HepG2 (cell line): ENCODE measurements at regions not wholly inside any gene's neighbourhood (a gene's known extent, or its start where the extent isn't known, plus 50 kb on each side); places are given as distances from the start of the nearest gene placed in this dataset.

Experiments used
- ATAC-seq: fragments of 200-7000 bp; cut with Tn5 transposase; 3 replicates; pipeline ENCODE4 v1.9.1; 2020; ENCODE audit warnings: mild to moderate bottlenecking, moderate library complexity
- BruUV-seq: library from RNA; stranded (reverse); fragments of 400-500 nt; replicated peaks from 2 replicates; lab custom pipeline; 2021; lab: Mats Ljungman, UMichigan
- CTCF ChIA-PET: fragments of 300-600 bp; formaldehyde crosslinking; extraction: SDS; loops from one replicate; lab custom pipeline; 2021; ENCODE audit warnings: low total read pairs, inconsistent platforms, low intra/inter-chr PET ratio; lab: Yijun Ruan, JAX
- POLR2A ChIA-PET: fragments of 350-600 bp; sonication (Branson Sonifier 250); formaldehyde crosslinking; loops from one replicate; lab custom pipeline; 2020; ENCODE audit warnings: antibody characterized with exemption, inconsistent platforms; lab: Yijun Ruan, JAX
- DNase-seq: peaks from one replicate; pipeline ENCODE4 v3.0.0-alpha.2; 2015; ENCODE audit warnings: low spot score
- FAIRE-seq: peaks from 3 replicates; lab custom pipeline; 2011; peaks lifted over from hg19 to GRCh38; lab: Jason Lieb, UNC
- H2AFZ ChIP-seq: one replicate; pipeline ENCODE4 v1.6.1; 2011; ENCODE audit warnings: low read length, inconsistent platforms
- H3K27ac ChIP-seq: fragments of 300-600 bp; 3 replicates; pipeline ENCODE4 v1.8.0; 2011; ENCODE audit warnings: mixed run types, mild to moderate bottlenecking, mixed read lengths, low read length, inconsistent platforms; ENCODE audit not compliant: insufficient read depth; ENCODE audit errors: extremely low read length
- H3K27me3 ChIP-seq, 2 experiments: fragments of 200-600 bp in 1 of 2; 2 replicates in 1 of 2; 3 replicates in 1 of 2; pipeline versions ENCODE4 v1.6.0 to v1.8.0; 2011; ENCODE audit warnings: low read length in 2 of 2, mild to moderate bottlenecking in 2 of 2, moderate library complexity in 2 of 2, inconsistent platforms in 1 of 2; ENCODE audit not compliant: insufficient read depth in 2 of 2, control insufficient read depth in 1 of 2
- H3K36me3 ChIP-seq, 2 experiments: fragments of 200-600 bp in 1 of 2; replicated peaks in 1 of 2; 2 replicates in 1 of 2; 3 replicates in 1 of 2; pipeline versions ENCODE4 v1.5.1 to v1.8.0; 2011; ENCODE audit warnings: low read length in 2 of 2, inconsistent platforms in 1 of 2; ENCODE audit not compliant: insufficient read depth in 2 of 2, control insufficient read depth in 1 of 2
- H3K4me1 ChIP-seq: 2 replicates; pipeline ENCODE4 v1.5.1; 2012; ENCODE audit warnings: low read length, inconsistent platforms; ENCODE audit not compliant: insufficient read depth
- H3K4me2 ChIP-seq: 2 replicates; pipeline ENCODE4 v1.6.0; 2011; ENCODE audit warnings: low read depth, low read length, inconsistent platforms
- H3K4me3 ChIP-seq, 3 experiments: fragments of 200-600 bp in 1 of 3; sonication (generic), shearing (Covaris generic) in 1 of 3; replicated peaks in 1 of 3; 2 replicates each; pipeline ENCODE4 v1.5.1; 2011 to 2016; ENCODE audit warnings: low read length in 3 of 3, inconsistent platforms in 2 of 3, low read depth in 2 of 3, mild to moderate bottlenecking in 2 of 3, control low read depth in 1 of 3, mixed read lengths in 1 of 3; ENCODE audit not compliant: insufficient read depth in 1 of 3
- H3K79me2 ChIP-seq: one replicate; pipeline ENCODE4 v1.6.1; 2011; ENCODE audit warnings: low read length, inconsistent platforms; ENCODE audit not compliant: insufficient read depth
- H3K9ac ChIP-seq: 2 replicates; pipeline ENCODE4 v1.6.0; 2011; ENCODE audit warnings: mild to moderate bottlenecking, low read depth, low read length, inconsistent platforms; ENCODE audit not compliant: insufficient read depth
- H3K9me3 ChIP-seq: 2 replicates; pipeline ENCODE4 v1.5.1; 2012; ENCODE audit warnings: mild to moderate bottlenecking, low read length
- H4K20me1 ChIP-seq: 2 replicates; pipeline ENCODE4 v1.6.0; 2011; ENCODE audit warnings: inconsistent platforms, mild to moderate bottlenecking, low read length, moderate library complexity; ENCODE audit not compliant: insufficient read depth
- ATF7 ChIP-seq, 2 experiments: fragments of 450-650 bp in 1 of 2; sonication (generic) in 1 of 2; formaldehyde crosslinking in 1 of 2; IDR thresholded peaks; 2 replicates each; pipeline versions ENCODE4 v1.4.0 to v1.6.1; 2016 to 2020; ENCODE audit warnings: antibody characterized with exemption in 1 of 2, mild to moderate bottlenecking in 1 of 2, missing genetic modification reagents in 1 of 2
- CHCHD3 ChIP-seq: sonication (generic); formaldehyde crosslinking; IDR thresholded peaks from 2 replicates; pipeline ENCODE4 v1.8.0; 2022; ENCODE audit warnings: mild to moderate bottlenecking, missing genetic modification reagents, moderate library complexity
- CREB1 ChIP-seq, 2 experiments: fragments of 450-650 bp in 1 of 2; IDR thresholded peaks; 2 replicates each; pipeline ENCODE4 v1.6.1; 2016 to 2017; ENCODE audit warnings: control low read depth in 1 of 2, mild to moderate bottlenecking in 1 of 2, missing compliant biosample characterization in 1 of 2, missing genetic modification characterization in 1 of 2
- DNMT1 ChIP-seq: sonication (generic); formaldehyde crosslinking; IDR thresholded peaks from 2 replicates; pipeline ENCODE4 v1.5.1; 2020; ENCODE audit warnings: mild to moderate bottlenecking, missing genetic modification reagents
- EED ChIP-seq: sonication (generic); formaldehyde crosslinking; IDR thresholded peaks from 2 replicates; pipeline ENCODE4 v1.5.0; 2020; ENCODE audit warnings: mild to moderate bottlenecking, missing genetic modification reagents
- HIVEP1 ChIP-seq: sonication (generic); formaldehyde crosslinking; IDR thresholded peaks from 2 replicates; pipeline ENCODE4 v1.4.0; 2020; ENCODE audit warnings: mild to moderate bottlenecking, missing genetic modification reagents
- HOXA5 ChIP-seq: sonication (generic); formaldehyde crosslinking; IDR thresholded peaks from 2 replicates; pipeline ENCODE4 v1.4.0; 2020; ENCODE audit warnings: missing genetic modification reagents
- RBM39 ChIP-seq: fragments of 200-400 bp; formaldehyde crosslinking; IDR thresholded peaks from one replicate; pipeline ENCODE4 v1.6.1; 2018; ENCODE audit warnings: antibody characterized with exemption, mild to moderate bottlenecking, low read depth, low read length; ENCODE audit not compliant: poor library complexity, severe bottlenecking
- SOX6 ChIP-seq, 2 experiments: fragments of 450-650 bp in 1 of 2; sonication (generic) in 1 of 2; formaldehyde crosslinking in 1 of 2; IDR thresholded peaks; 2 replicates each; pipeline versions ENCODE4 v1.4.0 to v1.6.1; 2017 to 2020; ENCODE audit warnings: antibody characterized with exemption in 1 of 2, mild to moderate bottlenecking in 1 of 2, missing genetic modification reagents in 1 of 2
- XBP1 ChIP-seq: sonication (generic); formaldehyde crosslinking; IDR thresholded peaks from 2 replicates; pipeline ENCODE4 v1.5.0; 2020; ENCODE audit warnings: missing genetic modification reagents
- ZC3H13 ChIP-seq: sonication (generic); formaldehyde crosslinking; IDR thresholded peaks from 2 replicates; pipeline ENCODE4 v1.8.1; 2023; ENCODE audit warnings: mild to moderate bottlenecking, missing genetic modification reagents, moderate library complexity
- ZUFSP ChIP-seq: sonication (generic); formaldehyde crosslinking; IDR thresholded peaks from 2 replicates; pipeline ENCODE4 v1.9.0; 2021; ENCODE audit warnings: missing genetic modification reagents, mild to moderate bottlenecking, borderline replicate concordance
- WGBS: methylation state at CpG from one replicate; pipeline ENCODE4 v1.1.6; 2017; ENCODE audit warnings: low lambda C conversion rate; 5-methylcytosine and 5-hydroxymethylcytosine counted together
- in situ Hi-C: cut with HindIII; loops from 2 replicates; pipeline ENCODE4 v1.10.0; 2017; ENCODE audit warnings: low pct_unique_long_range_greater_than_20kb; ENCODE audit not compliant: extremely low pct_ligation_motif_present
- intact Hi-C: fragments of 100-400 bp; cut with micrococcal nuclease; formaldehyde crosslinking; loops from one replicate; pipeline ENCODE4 v1.10.0; 2022; ENCODE audit not compliant: unreplicated experiment
- TF ChIP-seq, protein P1 (sequence below): sonication (generic); formaldehyde crosslinking; IDR thresholded peaks from 2 replicates; pipeline ENCODE4 v1.8.0; 2022; ENCODE audit warnings: missing genetic modification reagents, mild to moderate bottlenecking, moderate library complexity, borderline replicate concordance
- TF ChIP-seq, protein P2 (sequence below): sonication (generic); IDR thresholded peaks from 2 replicates; pipeline ENCODE4 v1.6.1; 2016; ENCODE audit warnings: low read depth, borderline replicate concordance

DNA sequence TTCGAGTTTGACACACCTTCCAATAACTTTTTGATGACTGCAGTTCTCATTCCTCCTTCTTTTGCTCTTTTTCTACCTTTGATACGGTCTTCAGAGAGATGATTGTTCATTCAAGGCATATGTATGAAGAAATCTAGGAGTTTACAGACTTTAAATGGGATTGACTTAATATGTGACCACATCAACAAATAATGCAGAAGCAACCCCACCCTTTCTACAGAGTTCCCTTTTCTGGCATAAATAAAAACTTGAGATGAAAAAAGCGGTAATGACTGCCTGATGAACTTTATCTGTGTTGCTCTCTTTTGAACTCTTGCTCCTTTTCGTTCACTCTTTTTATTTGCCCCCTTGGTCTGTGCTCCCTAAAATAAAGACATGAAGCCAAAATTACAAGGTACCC, 161.7 kb downstream of the C7orf25 start:
- Histone ChIP-seq H3K4me2 (no peak overlapping the region), H3K4me1 (no peaks in the 10 kb centered on the region), H3K9me3 (peaks cover 5% of the 10 kb centered on the region; the same call in 1 of the 2 replicates), H3K36me3 (no peaks in the 10 kb centered on the region), H3K79me2 (no peaks in the 10 kb centered on the region), H3K4me3 (no peak overlapping the region), H3K27ac (no peak overlapping the region), H3K27me3 (no peaks in the 10 kb centered on the region; a peak in 1 of 5 replicates), H2AFZ (no peak overlapping the region), H4K20me1 (no peaks in the 10 kb centered on the region), H3K9ac (no peak overlapping the region)
- ChIA-PET POLR2A (no interaction called here), CTCF (no interaction called here)
- DNase-seq: no peak
- no TSS peak for BruUV-seq
- TF ChIP-seq RBM39 (no peak), ZC3H13 (CRISPR knock-in tag) (no peak), XBP1 (CRISPR knock-in tag) (no peak), DNMT1 (CRISPR knock-in tag) (no peak), SOX6 (IDR thresholded peaks at IDR 0.05) (no peak), SOX6 (CRISPR knock-in tag; IDR thresholded peaks at IDR 0.05) (no peak)
- TF ChIP-seq, protein P1, sequence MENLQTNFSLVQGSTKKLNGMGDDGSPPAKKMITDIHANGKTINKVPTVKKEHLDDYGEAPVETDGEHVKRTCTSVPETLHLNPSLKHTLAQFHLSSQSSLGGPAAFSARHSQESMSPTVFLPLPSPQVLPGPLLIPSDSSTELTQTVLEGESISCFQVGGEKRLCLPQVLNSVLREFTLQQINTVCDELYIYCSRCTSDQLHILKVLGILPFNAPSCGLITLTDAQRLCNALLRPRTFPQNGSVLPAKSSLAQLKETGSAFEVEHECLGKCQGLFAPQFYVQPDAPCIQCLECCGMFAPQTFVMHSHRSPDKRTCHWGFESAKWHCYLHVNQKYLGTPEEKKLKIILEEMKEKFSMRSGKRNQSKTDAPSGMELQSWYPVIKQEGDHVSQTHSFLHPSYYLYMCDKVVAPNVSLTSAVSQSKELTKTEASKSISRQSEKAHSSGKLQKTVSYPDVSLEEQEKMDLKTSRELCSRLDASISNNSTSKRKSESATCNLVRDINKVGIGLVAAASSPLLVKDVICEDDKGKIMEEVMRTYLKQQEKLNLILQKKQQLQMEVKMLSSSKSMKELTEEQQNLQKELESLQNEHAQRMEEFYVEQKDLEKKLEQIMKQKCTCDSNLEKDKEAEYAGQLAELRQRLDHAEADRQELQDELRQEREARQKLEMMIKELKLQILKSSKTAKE (CRISPR knock-in tag): no peak
- FAIRE-seq: no peak
- in situ Hi-C loops: no loop called here
- ATAC-seq: no peak
- intact Hi-C loops: no loop called here
- 2% methylated on average over 4 of the region's 4 CpGs for WGBS

DNA sequence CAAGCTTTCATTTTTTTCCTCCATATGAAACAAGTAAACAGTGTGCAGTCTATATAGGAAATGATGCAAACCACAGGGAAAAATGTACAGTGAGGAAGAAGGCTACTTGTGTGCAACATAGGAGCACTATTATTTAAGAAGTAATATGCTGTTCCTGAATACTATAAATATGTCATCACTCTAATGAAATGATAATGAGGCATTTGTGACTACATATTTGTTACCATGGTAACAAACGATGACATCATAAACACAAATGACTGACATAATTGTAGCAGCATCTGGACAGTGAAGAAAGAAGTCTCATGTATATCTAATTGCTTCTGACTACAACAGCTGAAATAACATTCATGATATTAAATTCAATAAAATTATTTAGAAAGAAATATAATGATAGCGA, 164.8 kb downstream of the C7orf25 start:
- Histone ChIP-seq H4K20me1 (no peaks in the 10 kb centered on the region), H3K36me3 (no peaks in the 10 kb centered on the region), H3K9ac (no peak overlapping the region), H3K4me2 (no peak overlapping the region), H3K9me3 (peaks cover 5% of the 10 kb centered on the region; the same call in 1 of the 2 replicates), H3K27ac (no peak overlapping the region), H3K4me1 (no peaks in the 10 kb centered on the region), H3K27me3 (no peaks in the 10 kb centered on the region; a peak in 1 of 5 replicates), H2AFZ (no peak overlapping the region), H3K4me3 (no peak overlapping the region), H3K79me2 (no peaks in the 10 kb centered on the region)
- FAIRE-seq: no peak
- WGBS: under 1% methylated on average over 2 of the region's 2 CpGs
- ChIA-PET POLR2A (no interaction called here), CTCF (no interaction called here)
- ATAC-seq: no peak
- BruUV-seq: no TSS peak
- no peak for DNase-seq
- TF ChIP-seq HIVEP1 (no peak), CHCHD3 (no peak), EED (CRISPR knock-in tag) (no peak), ATF7 (IDR thresholded peaks at IDR 0.05) (peak; percentile 91), ATF7 (CRISPR knock-in tag; IDR thresholded peaks at IDR 0.05) (no peak), ZUFSP (CRISPR knock-in tag) (no peak), CREB1 (IDR thresholded peaks at IDR 0.05) (peak; percentile 70), CREB1 (CRISPR knock-in tag; IDR thresholded peaks at IDR 0.05) (no peak), HOXA5 (CRISPR knock-in tag) (no peak)
- TF ChIP-seq, protein P2, sequence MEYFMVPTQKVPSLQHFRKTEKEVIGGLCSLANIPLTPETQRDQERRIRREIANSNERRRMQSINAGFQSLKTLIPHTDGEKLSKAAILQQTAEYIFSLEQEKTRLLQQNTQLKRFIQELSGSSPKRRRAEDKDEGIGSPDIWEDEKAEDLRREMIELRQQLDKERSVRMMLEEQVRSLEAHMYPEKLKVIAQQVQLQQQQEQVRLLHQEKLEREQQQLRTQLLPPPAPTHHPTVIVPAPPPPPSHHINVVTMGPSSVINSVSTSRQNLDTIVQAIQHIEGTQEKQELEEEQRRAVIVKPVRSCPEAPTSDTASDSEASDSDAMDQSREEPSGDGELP: no peak
- in situ Hi-C loops (no loop called here), intact Hi-C loops (no loop called here)
